ENCODE measurements at regions not wholly inside any gene's neighbourhood (a gene's known extent, or its start where the extent isn't known, plus 50 kb on each side); places are given as distances from the start of the nearest gene placed in this dataset.

- no peaks in the 10 kb centered on the region for H3K36me3 Mint-ChIP-seq (ENCODE audit: low read depth)
- H3K4me3 Mint-ChIP-seq: peak overlapping the region in 2 of 3 experiments; percentile 44 to 60
- no peaks in the 10 kb centered on the region for H3K9me3 Mint-ChIP-seq
- peak overlapping the region; percentile 40 to 81 (median 65) for H3K27ac Mint-ChIP-seq
- no peaks in the 10 kb centered on the region for H3K27me3 Mint-ChIP-seq (ENCODE audit: low read depth)
- H3K4me1 Mint-ChIP-seq: peaks cover 38% of the 10 kb centered on the region
- TF ChIP-seq, protein P1, sequence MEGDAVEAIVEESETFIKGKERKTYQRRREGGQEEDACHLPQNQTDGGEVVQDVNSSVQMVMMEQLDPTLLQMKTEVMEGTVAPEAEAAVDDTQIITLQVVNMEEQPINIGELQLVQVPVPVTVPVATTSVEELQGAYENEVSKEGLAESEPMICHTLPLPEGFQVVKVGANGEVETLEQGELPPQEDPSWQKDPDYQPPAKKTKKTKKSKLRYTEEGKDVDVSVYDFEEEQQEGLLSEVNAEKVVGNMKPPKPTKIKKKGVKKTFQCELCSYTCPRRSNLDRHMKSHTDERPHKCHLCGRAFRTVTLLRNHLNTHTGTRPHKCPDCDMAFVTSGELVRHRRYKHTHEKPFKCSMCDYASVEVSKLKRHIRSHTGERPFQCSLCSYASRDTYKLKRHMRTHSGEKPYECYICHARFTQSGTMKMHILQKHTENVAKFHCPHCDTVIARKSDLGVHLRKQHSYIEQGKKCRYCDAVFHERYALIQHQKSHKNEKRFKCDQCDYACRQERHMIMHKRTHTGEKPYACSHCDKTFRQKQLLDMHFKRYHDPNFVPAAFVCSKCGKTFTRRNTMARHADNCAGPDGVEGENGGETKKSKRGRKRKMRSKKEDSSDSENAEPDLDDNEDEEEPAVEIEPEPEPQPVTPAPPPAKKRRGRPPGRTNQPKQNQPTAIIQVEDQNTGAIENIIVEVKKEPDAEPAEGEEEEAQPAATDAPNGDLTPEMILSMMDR (IDR thresholded peaks at IDR 0.05; ENCODE audit: unreplicated experiment in 3 of 3): no peak
Observed at GRCh38 chr4:123937581-123937980, 541.0 kb downstream of the SPRY1 start.

- peak overlapping the region in 1 of 3 experiments; percentile 29 for H3K27ac Mint-ChIP-seq
- no peaks in the 10 kb centered on the region for H3K27me3 Mint-ChIP-seq (ENCODE audit: low read depth)
- no peaks in the 10 kb centered on the region for H3K36me3 Mint-ChIP-seq (ENCODE audit: low read depth)
- TF ChIP-seq, protein P1 (IDR thresholded peaks at IDR 0.05; ENCODE audit: unreplicated experiment in 3 of 3): no peak
- H3K9me3 Mint-ChIP-seq: no peaks in the 10 kb centered on the region
- peaks cover 38% of the 10 kb centered on the region for H3K4me1 Mint-ChIP-seq
- H3K4me3 Mint-ChIP-seq: no peak overlapping the region
Observed at GRCh38 chr4:123939621-123940020, 543.0 kb downstream of the SPRY1 start.

GRCh38 chr4:123940604-123941003, 544.0 kb downstream of the SPRY1 start:
- peak overlapping the region in 1 of 3 experiments; percentile 12 for H3K27ac Mint-ChIP-seq
- peaks cover 38% of the 10 kb centered on the region for H3K4me1 Mint-ChIP-seq
- H3K36me3 Mint-ChIP-seq (ENCODE audit: low read depth): no peaks in the 10 kb centered on the region
- TF ChIP-seq, protein P1 (IDR thresholded peaks at IDR 0.05; ENCODE audit: unreplicated experiment in 3 of 3): no peak
- no peak overlapping the region for H3K4me3 Mint-ChIP-seq
- no peaks in the 10 kb centered on the region for H3K27me3 Mint-ChIP-seq (ENCODE audit: low read depth)
- no peaks in the 10 kb centered on the region for H3K9me3 Mint-ChIP-seq

- no peak overlapping the region for H3K4me3 Mint-ChIP-seq
- TF ChIP-seq, protein P1 (IDR thresholded peaks at IDR 0.05; ENCODE audit: unreplicated experiment in 3 of 3): no peak
- peaks cover 36% of the 10 kb centered on the region for H3K4me1 Mint-ChIP-seq
- H3K27me3 Mint-ChIP-seq (ENCODE audit: low read depth): no peaks in the 10 kb centered on the region
- peak overlapping the region in 1 of 3 experiments; percentile 21 for H3K27ac Mint-ChIP-seq
- no peaks in the 10 kb centered on the region for H3K36me3 Mint-ChIP-seq (ENCODE audit: low read depth)
- no peaks in the 10 kb centered on the region for H3K9me3 Mint-ChIP-seq
Observed at GRCh38 chr4:123941306-123941705, 544.7 kb downstream of the SPRY1 start.

DNA sequence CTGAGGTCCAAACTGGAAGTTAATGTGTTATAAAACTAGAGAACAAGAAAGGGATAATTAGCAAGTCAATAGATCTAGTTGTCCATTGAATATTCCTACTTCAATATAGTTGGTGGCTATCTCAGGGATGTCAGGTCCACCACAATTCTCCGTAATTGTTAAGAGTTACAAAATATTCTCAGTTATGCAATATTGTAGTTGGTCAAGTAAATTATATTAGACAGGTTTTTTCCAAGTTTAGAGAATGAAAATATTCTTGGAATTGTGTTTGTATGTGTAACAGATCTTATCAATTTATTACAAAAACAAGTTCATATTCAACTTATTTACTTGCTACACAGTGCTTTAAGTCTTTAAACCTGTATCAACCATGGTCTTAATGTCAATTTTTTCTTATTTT, 547.4 kb downstream of the SPRY1 start:
- peaks cover 21% of the 10 kb centered on the region for H3K4me1 Mint-ChIP-seq
- TF ChIP-seq, protein P1 (IDR thresholded peaks at IDR 0.05; ENCODE audit: unreplicated experiment in 3 of 3): no peak
- no peaks in the 10 kb centered on the region for H3K9me3 Mint-ChIP-seq
- no peak overlapping the region for H3K27ac Mint-ChIP-seq
- no peaks in the 10 kb centered on the region for H3K36me3 Mint-ChIP-seq (ENCODE audit: low read depth)
- H3K27me3 Mint-ChIP-seq (ENCODE audit: low read depth): no peaks in the 10 kb centered on the region
- H3K4me3 Mint-ChIP-seq: no peak overlapping the region

- Mint-ChIP-seq H3K9me3 (no peaks in the 10 kb centered on the region), H3K27ac (no peak overlapping the region), H3K4me3 (no peak overlapping the region), H3K36me3 (ENCODE audit: low read depth) (no peaks in the 10 kb centered on the region), H3K4me1 (peaks cover 13% of the 10 kb centered on the region), H3K27me3 (ENCODE audit: low read depth) (no peaks in the 10 kb centered on the region)
- TF ChIP-seq, protein P1 (IDR thresholded peaks at IDR 0.05; ENCODE audit: unreplicated experiment in 3 of 3): no peak
Observed at GRCh38 chr4:123945301-123945700, 548.7 kb downstream of the SPRY1 start.
